PC-3 (cell line): ENCODE measurements at regions not wholly inside any gene's neighbourhood (a gene's known extent, or its start where the extent isn't known, plus 50 kb on each side); places are given as distances from the start of the nearest gene placed in this dataset.
A peak's percentile ranks its signal among the peaks of the same experiment; 100 is the strongest.

Source experiments
- EZH2 ChIP-seq: fragments of 300-600 bp; sonication (generic); IDR thresholded peaks from one replicate; pipeline ENCODE4 v1.6.1; 2017; ENCODE audit warnings: antibody characterized with exemption, mild to moderate bottlenecking, low read length; ENCODE audit not compliant: unreplicated experiment
- EZH2phosphoT487 ChIP-seq: fragments of 300-600 bp; sonication (generic); IDR thresholded peaks from 2 replicates; pipeline ENCODE4 v1.6.1; 2018; ENCODE audit warnings: mild to moderate bottlenecking, antibody characterized with exemption, low read length, borderline replicate concordance
- TF ChIP-seq, protein P1 (sequence below): fragments of 300-600 bp; sonication (generic); conservative IDR thresholded peaks from 2 replicates; pipeline ENCODE4 v1.5.1; 2017; ENCODE audit warnings: antibody characterized with exemption, low read depth, mild to moderate bottlenecking, low read length

DNA sequence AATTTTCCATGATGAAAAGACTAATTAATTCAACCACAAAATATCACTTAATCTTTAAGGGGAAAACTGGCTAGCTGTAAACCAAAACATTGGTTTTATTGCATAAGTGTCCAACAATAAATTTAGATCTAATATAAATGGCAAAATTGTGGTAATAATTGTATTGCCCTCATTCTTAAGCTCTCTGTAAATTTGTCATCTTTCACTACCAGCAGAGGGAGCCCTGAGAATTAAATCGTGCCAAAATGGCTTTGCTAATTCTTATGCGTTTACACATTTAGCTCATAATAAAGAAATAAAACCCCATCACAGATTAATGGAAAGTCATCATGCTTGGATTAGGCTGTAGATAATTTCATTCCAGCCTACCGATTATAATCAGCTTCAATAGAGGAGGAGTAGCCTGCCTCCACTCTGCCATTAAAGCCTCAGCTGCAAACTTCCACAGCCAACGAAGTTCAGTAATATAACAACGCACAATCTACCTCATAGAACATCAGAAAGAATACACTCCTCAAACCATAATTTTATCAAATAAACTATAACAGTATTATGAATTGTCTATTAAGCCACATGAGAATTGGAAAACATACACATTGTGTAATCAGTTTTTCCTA is 70.0 kb upstream of the ATP5MC3 start:
- TF ChIP-seq, protein P1, sequence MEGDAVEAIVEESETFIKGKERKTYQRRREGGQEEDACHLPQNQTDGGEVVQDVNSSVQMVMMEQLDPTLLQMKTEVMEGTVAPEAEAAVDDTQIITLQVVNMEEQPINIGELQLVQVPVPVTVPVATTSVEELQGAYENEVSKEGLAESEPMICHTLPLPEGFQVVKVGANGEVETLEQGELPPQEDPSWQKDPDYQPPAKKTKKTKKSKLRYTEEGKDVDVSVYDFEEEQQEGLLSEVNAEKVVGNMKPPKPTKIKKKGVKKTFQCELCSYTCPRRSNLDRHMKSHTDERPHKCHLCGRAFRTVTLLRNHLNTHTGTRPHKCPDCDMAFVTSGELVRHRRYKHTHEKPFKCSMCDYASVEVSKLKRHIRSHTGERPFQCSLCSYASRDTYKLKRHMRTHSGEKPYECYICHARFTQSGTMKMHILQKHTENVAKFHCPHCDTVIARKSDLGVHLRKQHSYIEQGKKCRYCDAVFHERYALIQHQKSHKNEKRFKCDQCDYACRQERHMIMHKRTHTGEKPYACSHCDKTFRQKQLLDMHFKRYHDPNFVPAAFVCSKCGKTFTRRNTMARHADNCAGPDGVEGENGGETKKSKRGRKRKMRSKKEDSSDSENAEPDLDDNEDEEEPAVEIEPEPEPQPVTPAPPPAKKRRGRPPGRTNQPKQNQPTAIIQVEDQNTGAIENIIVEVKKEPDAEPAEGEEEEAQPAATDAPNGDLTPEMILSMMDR = peak; percentile 82
- TF ChIP-seq EZH2phosphoT487 (no peak), EZH2 (no peak)
